Retinal pigment epithelial cell (primary cell): ENCODE measurements at regions not wholly inside any gene's neighbourhood (a gene's known extent, or its start where the extent isn't known, plus 50 kb on each side); places are given as distances from the start of the nearest gene placed in this dataset.

Experiments used
- DNase-seq: peaks from one replicate; pipeline ENCODE4 v3.0.0-alpha.2; 2010; ENCODE audit warnings: low read depth
- H3K4me3 ChIP-seq: 2 replicates; pipeline ENCODE4 v1.5.1; 2011; ENCODE audit warnings: mild to moderate bottlenecking, low read length, control low read depth, moderate library complexity
- TF ChIP-seq, protein P1 (sequence below): conservative IDR thresholded peaks from 2 replicates; pipeline ENCODE4 v1.5.1; 2011; ENCODE audit warnings: low read depth, low read length, control low read depth, inconsistent platforms

DNA sequence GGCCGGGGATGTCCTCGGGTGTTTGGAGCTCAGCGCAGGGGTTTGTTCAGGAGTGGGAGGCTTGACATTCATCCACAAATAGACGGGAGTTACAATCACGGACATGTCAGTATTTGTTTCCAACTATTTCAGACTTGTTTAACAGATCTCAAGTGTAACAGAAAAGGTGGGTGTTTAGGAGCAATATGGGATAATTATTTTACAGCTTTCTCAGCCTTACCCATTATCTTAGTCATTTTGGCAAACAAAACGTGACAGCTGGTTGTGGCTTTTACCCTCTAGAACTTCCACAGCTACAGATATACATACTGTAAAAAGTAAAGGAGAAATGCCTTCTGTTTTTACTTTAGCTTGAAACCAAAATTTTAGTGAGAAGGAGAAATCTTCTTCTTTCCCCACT, 178.7 kb upstream of the TMEM45B start:
- TF ChIP-seq, protein P1, sequence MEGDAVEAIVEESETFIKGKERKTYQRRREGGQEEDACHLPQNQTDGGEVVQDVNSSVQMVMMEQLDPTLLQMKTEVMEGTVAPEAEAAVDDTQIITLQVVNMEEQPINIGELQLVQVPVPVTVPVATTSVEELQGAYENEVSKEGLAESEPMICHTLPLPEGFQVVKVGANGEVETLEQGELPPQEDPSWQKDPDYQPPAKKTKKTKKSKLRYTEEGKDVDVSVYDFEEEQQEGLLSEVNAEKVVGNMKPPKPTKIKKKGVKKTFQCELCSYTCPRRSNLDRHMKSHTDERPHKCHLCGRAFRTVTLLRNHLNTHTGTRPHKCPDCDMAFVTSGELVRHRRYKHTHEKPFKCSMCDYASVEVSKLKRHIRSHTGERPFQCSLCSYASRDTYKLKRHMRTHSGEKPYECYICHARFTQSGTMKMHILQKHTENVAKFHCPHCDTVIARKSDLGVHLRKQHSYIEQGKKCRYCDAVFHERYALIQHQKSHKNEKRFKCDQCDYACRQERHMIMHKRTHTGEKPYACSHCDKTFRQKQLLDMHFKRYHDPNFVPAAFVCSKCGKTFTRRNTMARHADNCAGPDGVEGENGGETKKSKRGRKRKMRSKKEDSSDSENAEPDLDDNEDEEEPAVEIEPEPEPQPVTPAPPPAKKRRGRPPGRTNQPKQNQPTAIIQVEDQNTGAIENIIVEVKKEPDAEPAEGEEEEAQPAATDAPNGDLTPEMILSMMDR, result no peak
- H3K4me3 ChIP-seq, result no peak overlapping the region
- no peak for DNase-seq

DNA sequence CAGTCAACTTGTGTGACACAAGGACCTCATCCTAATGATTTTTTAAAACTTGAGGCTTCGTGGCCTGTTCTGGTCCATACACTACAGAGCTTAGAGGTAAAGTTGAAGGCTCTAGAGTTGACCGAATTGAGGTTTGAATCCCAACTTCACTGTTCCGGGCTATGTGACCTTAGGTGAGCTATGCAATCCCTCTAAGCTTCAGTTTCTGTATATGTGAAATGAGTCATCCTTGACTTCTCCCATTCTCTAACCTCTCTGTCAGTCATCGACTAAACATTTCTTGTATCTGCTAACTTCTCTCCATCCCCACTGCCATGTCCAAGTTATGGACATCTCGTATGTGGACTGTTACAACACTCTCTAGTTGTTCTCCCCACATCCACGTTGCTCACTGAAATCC, 178.2 kb upstream of the TMEM45B start:
- TF ChIP-seq, protein P1, result no peak
- no peak for DNase-seq
- H3K4me3 ChIP-seq, result no peak overlapping the region

DNA sequence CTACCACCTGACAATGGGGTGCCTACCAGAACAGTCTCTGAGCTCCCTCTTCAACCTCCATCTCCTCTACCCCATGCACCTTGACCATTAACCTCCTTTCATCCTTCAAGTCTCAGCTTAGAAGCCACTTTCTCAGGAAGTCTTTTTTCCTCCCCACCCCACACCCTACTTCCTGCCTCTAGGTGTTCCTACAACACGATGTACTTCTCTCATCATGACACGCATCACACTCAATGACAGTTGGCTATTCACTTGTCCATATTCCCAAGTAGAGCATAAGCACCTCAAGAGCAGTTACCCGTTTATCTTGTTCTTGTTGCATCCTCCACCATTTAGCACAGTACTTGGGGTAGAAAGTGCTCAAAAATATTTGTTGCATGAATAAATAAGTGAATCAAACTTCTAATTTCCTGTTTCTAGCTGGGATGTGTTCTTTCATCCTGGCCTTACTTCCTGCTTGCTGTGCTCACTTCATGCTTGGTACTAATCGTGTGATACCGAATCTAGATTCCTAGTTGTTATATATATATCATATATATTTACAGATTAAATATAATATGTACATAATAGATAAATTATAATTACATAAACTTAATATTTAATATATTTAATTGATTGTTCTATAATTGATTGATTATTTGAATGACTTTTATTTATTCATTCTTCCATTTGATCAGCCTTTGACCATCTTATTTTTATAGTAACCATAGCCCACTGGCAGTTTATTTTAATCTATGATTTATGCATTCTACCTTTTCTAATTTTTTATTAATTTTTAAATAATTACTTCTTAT, 177.5 kb upstream of the TMEM45B start:
- DNase-seq, result no peak
- TF ChIP-seq, protein P1, result no peak
- H3K4me3 ChIP-seq, result no peak overlapping the region

DNA sequence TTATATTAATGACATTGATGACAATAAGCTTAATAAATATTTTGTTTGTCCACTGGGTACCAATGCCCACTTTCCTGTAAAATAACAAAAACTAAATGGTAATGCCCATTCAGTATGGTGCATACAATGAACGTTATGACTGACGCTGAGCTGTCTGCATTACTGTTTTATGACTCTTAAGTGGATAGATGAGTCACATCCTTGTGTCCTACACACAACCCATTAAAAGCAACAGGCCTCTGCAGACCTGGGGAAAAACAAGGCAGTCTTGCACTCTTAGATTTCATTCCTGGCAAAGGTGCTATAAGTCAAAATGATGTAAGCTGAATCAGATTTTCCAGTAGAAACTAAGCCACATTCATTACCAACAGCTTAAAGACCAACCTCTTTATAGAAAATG, 176.3 kb upstream of the TMEM45B start:
- TF ChIP-seq, protein P1, result no peak
- DNase-seq, result peak; percentile 94
- no peak overlapping the region for H3K4me3 ChIP-seq

DNA sequence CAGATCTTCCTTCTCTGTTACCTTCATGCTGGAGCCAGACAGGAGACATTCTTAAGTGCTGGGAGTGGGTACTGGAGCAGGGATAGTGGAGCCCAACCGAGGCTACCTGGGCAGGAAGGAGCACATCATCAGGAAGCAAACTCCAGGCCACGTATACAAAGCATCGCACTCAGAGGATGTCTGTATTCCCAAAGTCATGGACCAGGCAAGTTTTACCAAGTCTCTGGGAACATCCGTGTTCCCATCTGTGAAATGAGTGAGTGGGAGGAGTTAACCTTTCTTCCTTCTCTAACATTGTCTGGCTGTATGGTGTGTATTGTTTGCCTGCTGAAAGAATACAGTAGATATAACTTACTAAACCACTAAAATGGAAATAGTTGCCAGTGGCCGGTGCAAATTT, 175.0 kb upstream of the TMEM45B start:
- TF ChIP-seq, protein P1, result no peak
- H3K4me3 ChIP-seq, result no peak overlapping the region
- DNase-seq, result no peak

DNA sequence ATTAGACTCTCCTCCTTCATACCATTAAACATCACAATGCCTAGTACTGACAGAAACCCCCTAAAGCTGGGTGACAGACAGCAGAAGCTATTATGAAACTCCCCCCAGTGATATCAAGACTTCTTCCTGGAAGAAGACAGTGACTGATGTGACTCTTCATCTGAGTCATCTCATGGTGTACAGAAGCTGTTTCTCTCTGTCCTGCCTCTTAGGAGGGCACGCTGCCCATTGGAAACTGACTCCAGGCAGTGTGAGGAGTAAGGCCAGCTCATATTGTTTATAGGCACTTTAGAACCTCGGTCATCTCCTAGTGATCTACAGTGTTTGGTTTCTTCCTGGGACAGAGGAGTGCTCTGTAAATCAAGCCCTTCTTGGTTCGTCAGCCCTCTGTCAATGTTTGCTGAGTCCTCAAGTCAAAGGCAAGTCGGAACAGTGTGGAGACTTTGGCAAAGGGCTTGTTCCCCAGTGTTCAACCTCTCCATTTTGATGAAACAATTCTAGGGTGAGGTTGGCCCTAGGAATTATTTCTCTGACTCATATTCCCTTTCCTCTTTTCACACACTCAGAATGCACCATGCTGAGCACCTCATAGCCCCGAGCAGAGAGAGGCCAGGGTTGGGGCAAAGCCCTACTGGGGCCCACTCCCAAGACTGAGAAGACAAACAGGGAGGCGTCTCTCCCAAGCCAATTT, 172.5 kb upstream of the TMEM45B start:
- TF ChIP-seq, protein P1, result no peak
- no peak for DNase-seq
- H3K4me3 ChIP-seq, result no peak overlapping the region

DNA sequence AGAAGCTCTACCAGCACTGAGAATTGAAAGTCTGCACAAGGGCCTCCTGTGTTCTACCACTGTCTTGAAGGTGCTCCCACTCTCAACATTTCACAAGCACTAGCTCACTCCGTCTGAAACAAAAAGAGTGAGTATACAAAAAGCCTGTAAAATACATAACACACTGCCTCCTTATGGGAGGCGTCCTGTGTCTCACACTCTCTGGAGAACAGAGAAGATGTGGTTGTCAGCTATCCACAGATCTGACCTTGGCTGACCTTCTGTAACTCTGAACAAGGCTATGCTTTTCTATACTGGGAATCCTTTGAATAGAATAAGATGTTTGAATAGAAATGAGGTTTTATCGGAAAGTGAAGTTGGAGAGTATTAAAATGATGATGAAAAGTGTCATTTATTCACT, 171.3 kb upstream of the TMEM45B start:
- TF ChIP-seq, protein P1, result no peak
- H3K4me3 ChIP-seq, result no peak overlapping the region
- DNase-seq, result no peak
